Uterus (tissue), 2 donors: ENCODE measurements at regions not wholly inside any gene's neighbourhood (a gene's known extent, or its start where the extent isn't known, plus 50 kb on each side); places are given as distances from the start of the nearest gene placed in this dataset.

Experiments used
- POLR2A ChIP-seq, 2 donors: fragments of 450-650 bp; IDR thresholded peaks; one replicate each; pipeline ENCODE4 v1.6.1; 2016; ENCODE audit warnings: antibody characterized with exemption in 2 of 2, mild to moderate bottlenecking in 1 of 2, moderate library complexity in 1 of 2
- TF ChIP-seq, protein P1 (sequence below), 4 experiments: fragments of 200-600 bp in 2 of 4; fragments of 450-650 bp in 2 of 4; sonication (generic) in 2 of 4; IDR thresholded peaks; one replicate each; pipeline ENCODE4 v1.5.1; 2016 to 2019; ENCODE audit warnings: antibody characterized with exemption in 4 of 4, mild to moderate bottlenecking in 2 of 4, moderate library complexity in 1 of 4

DNA sequence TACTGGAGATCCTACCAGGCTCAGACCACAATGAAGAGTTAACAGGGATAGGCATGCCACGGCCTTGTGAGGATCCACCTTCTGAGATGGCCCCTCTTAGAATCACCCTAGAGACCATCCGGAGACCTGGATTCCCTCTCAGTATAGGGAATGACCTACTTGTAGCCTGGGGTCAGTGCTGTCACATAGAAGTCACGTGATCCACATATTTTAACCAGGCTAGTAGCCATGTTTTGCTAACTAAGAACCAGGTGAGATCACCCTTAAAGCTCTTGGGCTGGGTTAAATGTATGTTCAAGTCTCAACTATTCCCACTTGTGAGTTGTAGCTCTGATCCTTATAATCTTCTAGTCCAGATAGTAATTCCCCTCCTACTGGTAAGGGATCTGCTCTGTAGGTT, 215.4 kb downstream of the CCNG2 start:
- TF ChIP-seq, protein P1, sequence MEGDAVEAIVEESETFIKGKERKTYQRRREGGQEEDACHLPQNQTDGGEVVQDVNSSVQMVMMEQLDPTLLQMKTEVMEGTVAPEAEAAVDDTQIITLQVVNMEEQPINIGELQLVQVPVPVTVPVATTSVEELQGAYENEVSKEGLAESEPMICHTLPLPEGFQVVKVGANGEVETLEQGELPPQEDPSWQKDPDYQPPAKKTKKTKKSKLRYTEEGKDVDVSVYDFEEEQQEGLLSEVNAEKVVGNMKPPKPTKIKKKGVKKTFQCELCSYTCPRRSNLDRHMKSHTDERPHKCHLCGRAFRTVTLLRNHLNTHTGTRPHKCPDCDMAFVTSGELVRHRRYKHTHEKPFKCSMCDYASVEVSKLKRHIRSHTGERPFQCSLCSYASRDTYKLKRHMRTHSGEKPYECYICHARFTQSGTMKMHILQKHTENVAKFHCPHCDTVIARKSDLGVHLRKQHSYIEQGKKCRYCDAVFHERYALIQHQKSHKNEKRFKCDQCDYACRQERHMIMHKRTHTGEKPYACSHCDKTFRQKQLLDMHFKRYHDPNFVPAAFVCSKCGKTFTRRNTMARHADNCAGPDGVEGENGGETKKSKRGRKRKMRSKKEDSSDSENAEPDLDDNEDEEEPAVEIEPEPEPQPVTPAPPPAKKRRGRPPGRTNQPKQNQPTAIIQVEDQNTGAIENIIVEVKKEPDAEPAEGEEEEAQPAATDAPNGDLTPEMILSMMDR (IDR thresholded peaks at IDR 0.05), result no peak
- no peak for TF ChIP-seq POLR2A (IDR thresholded peaks at IDR 0.05)
